B cell (primary cell): ENCODE measurements at regions not wholly inside any gene's neighbourhood (a gene's known extent, or its start where the extent isn't known, plus 50 kb on each side); places are given as distances from the start of the nearest gene placed in this dataset.

Source experiments
- ATAC-seq: fragments of 200-7000 bp; cut with Tn5 transposase; one replicate; pipeline ENCODE4 v1.10.0; 2021; ENCODE audit warnings: low read depth, mild to moderate bottlenecking, moderate number of reproducible peaks, moderate library complexity
- CTCF ChIA-PET: fragments of 350-600 bp; sonication (Branson Sonifier 250); formaldehyde crosslinking; loops from one replicate; lab custom pipeline; 2021; ENCODE audit warnings: antibody characterized with exemption, inconsistent platforms; lab: Charles Lee
- POLR2A ChIA-PET: fragments of 350-600 bp; sonication (Branson Sonifier 250); formaldehyde crosslinking; loops from one replicate; lab custom pipeline; 2021; ENCODE audit warnings: antibody characterized with exemption; lab: Charles Lee
- DNase-seq: peaks from one replicate; pipeline ENCODE4 v3.0.0; 2013
- H2AFZ ChIP-seq: 2 replicates; pipeline ENCODE4 v1.6.1; 2012; ENCODE audit warnings: mild to moderate bottlenecking, low read depth, low read length; ENCODE audit not compliant: insufficient read depth, poor library complexity, severe bottlenecking
- H3K27ac ChIP-seq, 2 donors: 1 replicate in 1 of 2; 2 replicates in 1 of 2; pipeline ENCODE4 v1.5.1; 2012 to 2013; ENCODE audit warnings: low read length in 2 of 2, mild to moderate bottlenecking in 2 of 2, moderate library complexity in 1 of 2
- H3K27me3 ChIP-seq, 4 experiments: fragments of 200-600 bp in 1 of 4; sonication (generic) in 1 of 4; replicated peaks in 1 of 4; 1 replicate in 2 of 4; 2 replicates in 2 of 4; pipeline versions ENCODE4 v1.6.1 to v1.7.0; 2013 to 2016; ENCODE audit warnings: low read length in 3 of 4, mild to moderate bottlenecking in 2 of 4, mixed read lengths in 1 of 4, moderate library complexity in 1 of 4; ENCODE audit not compliant: insufficient read depth in 4 of 4, control insufficient read depth in 3 of 4; ENCODE audit errors: control extremely low read depth in 1 of 4
- H3K36me3 ChIP-seq, 2 experiments: replicated peaks in 1 of 2; 1 replicate in 1 of 2; 2 replicates in 1 of 2; pipeline versions ENCODE4 v1.6.1 to v1.7.1; 2013; ENCODE audit warnings: low read length in 1 of 2; ENCODE audit not compliant: insufficient read depth in 2 of 2, control insufficient read depth in 1 of 2; ENCODE audit errors: control extremely low read depth in 1 of 2, extremely low read depth in 1 of 2
- H3K4me1 ChIP-seq, 2 donors: fragments of 200-600 bp in 1 of 2; sonication (generic) in 1 of 2; 1 replicate in 1 of 2; 2 replicates in 1 of 2; pipeline versions ENCODE4 v1.5.1 to v1.6.1; 2013 to 2017; ENCODE audit warnings: low read length in 2 of 2; ENCODE audit not compliant: control insufficient read depth in 2 of 2, insufficient read depth in 2 of 2
- H3K4me2 ChIP-seq: replicated peaks from 2 replicates; pipeline ENCODE3; 2012; ENCODE audit warnings: mild to moderate bottlenecking, low read depth, low read length; ENCODE audit not compliant: poor library complexity, severe bottlenecking
- H3K4me3 ChIP-seq, 5 experiments: fragments of 200-600 bp in 1 of 5; sonication (generic) in 1 of 5; 1 replicate in 3 of 5; 2 replicates in 2 of 5; pipeline versions ENCODE4 v1.5.1 to v1.7.0; 2011 to 2016; ENCODE audit warnings: low read length in 4 of 5, mild to moderate bottlenecking in 4 of 5, low read depth in 2 of 5, control low read depth in 1 of 5, moderate library complexity in 1 of 5; ENCODE audit not compliant: insufficient read depth in 1 of 5; ENCODE audit errors: control extremely low read depth in 1 of 5, extremely low read depth in 1 of 5
- H3K79me2 ChIP-seq: fragments of 200-600 bp; sonication (generic); one replicate; pipeline ENCODE4 v1.6.0; 2016; ENCODE audit warnings: low read length; ENCODE audit not compliant: control insufficient read depth, insufficient read depth
- H3K9ac ChIP-seq: fragments of 200-600 bp; sonication (generic); 2 replicates; pipeline ENCODE4 v1.6.1; 2017; ENCODE audit warnings: mild to moderate bottlenecking, low read length, moderate library complexity
- H3K9me3 ChIP-seq, 3 donors: one replicate each; pipeline versions ENCODE4 v1.6.1 to v1.7.1; 2013; ENCODE audit warnings: low read length in 2 of 3; ENCODE audit not compliant: control insufficient read depth in 2 of 3, insufficient read depth in 1 of 3; ENCODE audit errors: control extremely low read depth in 1 of 3
- H4K20me1 ChIP-seq: 2 replicates; pipeline ENCODE4 v1.6.0; 2012; ENCODE audit warnings: mild to moderate bottlenecking, low read length; ENCODE audit not compliant: insufficient read depth, control insufficient read depth, poor library complexity, severe bottlenecking
- H3K27ac Mint-ChIP-seq: one replicate; pipeline ENCODE4 v1.8.0; 2021; ENCODE audit warnings: mixed read lengths
- H3K27me3 Mint-ChIP-seq: one replicate; pipeline ENCODE4 v1.8.0; 2021; ENCODE audit warnings: mixed read lengths
- H3K4me1 Mint-ChIP-seq: one replicate; pipeline ENCODE4 v1.8.0; 2021; ENCODE audit warnings: mixed read lengths
- H3K4me3 Mint-ChIP-seq: one replicate; pipeline ENCODE4 v1.8.0; 2021; ENCODE audit warnings: mixed read lengths
- H3K9me3 Mint-ChIP-seq: one replicate; pipeline ENCODE4 v1.8.0; 2022; ENCODE audit warnings: mixed read lengths; ENCODE audit not compliant: insufficient read depth
- EZH2 ChIP-seq: IDR thresholded peaks from 2 replicates; pipeline ENCODE4 v1.6.1; 2012; ENCODE audit warnings: borderline replicate concordance, low read depth, mild to moderate bottlenecking, moderate library complexity, low read length; ENCODE audit not compliant: insufficient read depth, poor library complexity, severe bottlenecking
- WGBS: methylation state at CpG from one replicate; pipeline ENCODE4 v1.1.5; 2013; ENCODE audit warnings: missing lambda C conversion rate; ENCODE audit not compliant: insufficient coverage; 5-methylcytosine and 5-hydroxymethylcytosine counted together
- intact Hi-C: fragments of 100-400 bp; cut with micrococcal nuclease; formaldehyde crosslinking; loops from one replicate; pipeline ENCODE4 v1.10.0; 2022
- TF ChIP-seq, protein P1 (sequence below): fragments of 200-600 bp; IDR thresholded peaks from one replicate; pipeline ENCODE4 v1.8.0; 2022; ENCODE audit warnings: antibody characterized with exemption, mild to moderate bottlenecking

DNA sequence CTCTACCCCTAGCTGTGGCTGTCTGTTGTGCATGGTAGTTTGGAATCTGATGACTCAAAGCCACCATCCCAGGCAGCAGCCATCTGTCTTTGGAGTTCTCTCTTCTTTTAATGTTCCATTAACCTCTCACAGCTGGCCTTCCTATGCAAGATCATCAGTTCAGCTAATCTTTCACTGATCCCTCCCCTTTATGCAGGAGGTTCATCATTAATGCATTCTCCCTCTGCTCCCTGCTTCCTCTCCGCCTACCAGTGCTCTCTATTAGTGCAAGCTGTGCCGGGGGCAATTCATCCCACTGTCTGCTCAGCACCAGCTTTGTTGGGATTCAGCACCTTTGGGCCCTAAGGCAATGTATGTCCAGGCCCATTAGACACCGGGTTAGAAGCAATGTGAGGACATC is 413.0 kb upstream of the LRRC4C start:
- TF ChIP-seq EZH2, result no peak
- TF ChIP-seq, protein P1, sequence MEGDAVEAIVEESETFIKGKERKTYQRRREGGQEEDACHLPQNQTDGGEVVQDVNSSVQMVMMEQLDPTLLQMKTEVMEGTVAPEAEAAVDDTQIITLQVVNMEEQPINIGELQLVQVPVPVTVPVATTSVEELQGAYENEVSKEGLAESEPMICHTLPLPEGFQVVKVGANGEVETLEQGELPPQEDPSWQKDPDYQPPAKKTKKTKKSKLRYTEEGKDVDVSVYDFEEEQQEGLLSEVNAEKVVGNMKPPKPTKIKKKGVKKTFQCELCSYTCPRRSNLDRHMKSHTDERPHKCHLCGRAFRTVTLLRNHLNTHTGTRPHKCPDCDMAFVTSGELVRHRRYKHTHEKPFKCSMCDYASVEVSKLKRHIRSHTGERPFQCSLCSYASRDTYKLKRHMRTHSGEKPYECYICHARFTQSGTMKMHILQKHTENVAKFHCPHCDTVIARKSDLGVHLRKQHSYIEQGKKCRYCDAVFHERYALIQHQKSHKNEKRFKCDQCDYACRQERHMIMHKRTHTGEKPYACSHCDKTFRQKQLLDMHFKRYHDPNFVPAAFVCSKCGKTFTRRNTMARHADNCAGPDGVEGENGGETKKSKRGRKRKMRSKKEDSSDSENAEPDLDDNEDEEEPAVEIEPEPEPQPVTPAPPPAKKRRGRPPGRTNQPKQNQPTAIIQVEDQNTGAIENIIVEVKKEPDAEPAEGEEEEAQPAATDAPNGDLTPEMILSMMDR, result no peak
- Mint-ChIP-seq H3K27ac (no peak overlapping the region), H3K4me3 (no peak overlapping the region), H3K9me3 (peaks cover 3% of the 10 kb centered on the region), H3K27me3 (no peaks in the 10 kb centered on the region), H3K4me1 (no peaks in the 10 kb centered on the region)
- ATAC-seq, result no peak
- no peak overlapping the region for H3K9ac ChIP-seq
- no peaks in the 10 kb centered on the region for H3K27me3 ChIP-seq
- no peak overlapping the region for H3K4me2 ChIP-seq
- no peaks in the 10 kb centered on the region for H3K4me1 ChIP-seq
- no peak overlapping the region for H2AFZ ChIP-seq
- intact Hi-C loops, result no loop called here
- no peaks in the 10 kb centered on the region for H4K20me1 ChIP-seq
- no peak for DNase-seq
- H3K4me3 ChIP-seq, result no peak overlapping the region
- H3K36me3 ChIP-seq, result no peaks in the 10 kb centered on the region
- H3K79me2 ChIP-seq, result no peaks in the 10 kb centered on the region
- peaks cover 0 to 6% (median 0%) of the 10 kb centered on the region in 3 donors for H3K9me3 ChIP-seq
- WGBS, result 73% methylated on average over 3 of the region's 3 CpGs
- CTCF ChIA-PET, result no interaction called here
- POLR2A ChIA-PET, result no interaction called here
- no peak overlapping the region for H3K27ac ChIP-seq

DNA sequence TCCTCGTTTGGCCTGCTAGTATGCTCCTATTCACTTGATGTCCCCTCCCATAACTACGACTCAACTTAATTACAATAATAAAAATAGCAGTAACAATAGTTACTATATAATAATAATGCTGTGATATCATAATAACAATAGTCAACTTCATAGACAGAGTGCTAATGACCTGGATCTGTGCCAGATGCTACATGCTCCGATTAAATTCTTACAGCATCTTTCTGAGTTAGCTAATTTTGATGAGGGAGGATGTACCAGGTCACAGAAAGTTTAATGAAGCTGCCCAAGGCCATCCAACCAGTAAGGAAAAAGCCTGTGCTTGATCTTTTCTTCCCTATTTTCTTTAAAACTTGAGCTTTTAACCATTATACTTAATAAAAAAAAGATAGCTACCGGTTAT is 413.4 kb upstream of the LRRC4C start:
- POLR2A ChIA-PET, result no interaction called here
- Histone ChIP-seq H4K20me1 (no peaks in the 10 kb centered on the region), H3K9ac (no peak overlapping the region), H3K4me2 (no peak overlapping the region), H3K36me3 (no peaks in the 10 kb centered on the region), H3K4me1 (no peaks in the 10 kb centered on the region), H3K27ac (no peak overlapping the region), H3K9me3 (peaks cover 0 to 6% (median 0%) of the 10 kb centered on the region in 3 donors), H3K79me2 (no peaks in the 10 kb centered on the region), H3K4me3 (no peak overlapping the region), H2AFZ (no peak overlapping the region), H3K27me3 (no peaks in the 10 kb centered on the region)
- no peak overlapping the region for H3K27ac Mint-ChIP-seq
- H3K4me3 Mint-ChIP-seq, result no peak overlapping the region
- no peaks in the 10 kb centered on the region for H3K27me3 Mint-ChIP-seq
- H3K9me3 Mint-ChIP-seq, result peaks cover 3% of the 10 kb centered on the region
- CTCF ChIA-PET, result no interaction called here
- no peak for ATAC-seq
- intact Hi-C loops, result no loop called here
- TF ChIP-seq EZH2, result no peak
- TF ChIP-seq, protein P1, result no peak
- no CpG with 5 or more reads among the region's 4 CpGs for WGBS
- no peaks in the 10 kb centered on the region for H3K4me1 Mint-ChIP-seq
- no peak for DNase-seq
